ENCODE measurements at regions not wholly inside any gene's neighbourhood (a gene's known extent, or its start where the extent isn't known, plus 50 kb on each side); places are given as distances from the start of the nearest gene placed in this dataset.
A peak's percentile ranks its signal among the peaks of the same experiment; 100 is the strongest.

GRCh38 chr3:132084982-132085381 is 50.2 kb upstream of the CPNE4 start:
- FAIRE-seq (no peak), ATAC-seq (no peak), DNase-seq (ENCODE audit: low read depth in 1 of 2, low spot score in 1 of 2) (no peak)
- H3K4me2 ChIP-seq = peak overlapping the region; percentile 82
- no peak overlapping the region for H3K4me3 ChIP-seq
- ChIA-PET CTCF (interaction anchor here (0.7 to 2.2 kb wide), 3 partner anchors 9 to 94 kb away, joined by 3 to 7 read pairs (median 5); no protein-coding TSS in a partner anchor), POLR2A (interaction anchor here (2.2 kb wide), 1 partner anchor 51 kb away, joined by 7 read pairs; no protein-coding TSS in a partner anchor)
- no peaks in the 10 kb centered on the region for H3K9me3 ChIP-seq
- peaks cover 41% of the 10 kb centered on the region for H3K4me1 ChIP-seq
- peak overlapping the region; percentile 86 to 92 for H3K27ac ChIP-seq
- TF ChIP-seq FOSL2 (IDR thresholded peaks at IDR 0.05) (no peak), FOSL2 (CRISPR knock-in tag; IDR thresholded peaks at IDR 0.05) (no peak; the same call in 1 of the 2 replicates), HDAC2 (IDR thresholded peaks at IDR 0.05) (no peak), EHMT2 (IDR thresholded peaks at IDR 0.05; ENCODE audit: low read depth) (no peak), SMC3 (IDR thresholded peaks at IDR 0.05) (no peak), ATOH8 (CRISPR knock-in tag; IDR thresholded peaks at IDR 0.05; ENCODE audit: low read depth) (no peak), NR3C1 (IDR thresholded peaks at IDR 0.05) (no peak), MAZ (IDR thresholded peaks at IDR 0.05; ENCODE audit: borderline replicate concordance, low read depth, low read length) (no peak), JUN (IDR thresholded peaks at IDR 0.05) (no peak), MYC (IDR thresholded peaks at IDR 0.05; ENCODE audit: borderline replicate concordance, low read length) (no peak), MAX (IDR thresholded peaks at IDR 0.05) (no peak), RFX5 (IDR thresholded peaks at IDR 0.05) (no peak), CEBPB (IDR thresholded peaks at IDR 0.05) (no peak), SREBF2 (IDR thresholded peaks at IDR 0.05) (no peak)
- TF ChIP-seq, protein P1, sequence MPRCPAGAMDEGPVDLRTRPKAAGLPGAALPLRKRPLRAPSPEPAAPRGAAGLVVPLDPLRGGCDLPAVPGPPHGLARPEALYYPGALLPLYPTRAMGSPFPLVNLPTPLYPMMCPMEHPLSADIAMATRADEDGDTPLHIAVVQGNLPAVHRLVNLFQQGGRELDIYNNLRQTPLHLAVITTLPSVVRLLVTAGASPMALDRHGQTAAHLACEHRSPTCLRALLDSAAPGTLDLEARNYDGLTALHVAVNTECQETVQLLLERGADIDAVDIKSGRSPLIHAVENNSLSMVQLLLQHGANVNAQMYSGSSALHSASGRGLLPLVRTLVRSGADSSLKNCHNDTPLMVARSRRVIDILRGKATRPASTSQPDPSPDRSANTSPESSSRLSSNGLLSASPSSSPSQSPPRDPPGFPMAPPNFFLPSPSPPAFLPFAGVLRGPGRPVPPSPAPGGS (IDR thresholded peaks at IDR 0.05) = no peak

GRCh38 chr3:132087356-132087755 is 52.5 kb upstream of the CPNE4 start:
- Histone ChIP-seq H3K4me2 (no peak overlapping the region), H3K4me1 (peaks cover 33% of the 10 kb centered on the region), H3K9me3 (no peaks in the 10 kb centered on the region), H3K4me3 (no peak overlapping the region), H3K27ac (peak overlapping the region in 1 of 2 experiments; percentile 59; a peak in 2 of 6 replicates)
- DNase-seq (ENCODE audit: low read depth in 1 of 2, low spot score in 1 of 2) (no peak), FAIRE-seq (no peak), ATAC-seq (no peak)
- CTCF ChIA-PET = interaction anchor here (0.6 kb wide), 1 partner anchor 233 kb away, joined by 3 read pairs; no protein-coding TSS in a partner anchor
- WGBS (ENCODE audit: missing lambda C conversion rate) = 68% methylated on average over 1 of the region's 1 CpG
- POLR2A ChIA-PET = no interaction called here
- TF ChIP-seq RAD21 (conservative IDR thresholded peaks at IDR 0.05 in 1 of 2, IDR thresholded peaks at IDR 0.05 in 1 of 2) (no peak), MYC (IDR thresholded peaks at IDR 0.05; ENCODE audit: borderline replicate concordance, low read length) (no peak), EP300 (IDR thresholded peaks at IDR 0.05) (no peak), EHF (CRISPR knock-in tag; IDR thresholded peaks at IDR 0.05) (no peak), NR3C1 (IDR thresholded peaks at IDR 0.05) (no peak), PHF8 (IDR thresholded peaks at IDR 0.05; ENCODE audit: borderline replicate concordance, low read depth) (no peak), PBX3 (IDR thresholded peaks at IDR 0.05) (no peak), RFX5 (IDR thresholded peaks at IDR 0.05) (no peak), HOXA7 (CRISPR knock-in tag; IDR thresholded peaks at IDR 0.05) (no peak), ELK1 (IDR thresholded peaks at IDR 0.05; ENCODE audit: low read depth, low read length) (no peak), USF2 (IDR thresholded peaks at IDR 0.05) (no peak), TFCP2L1 (CRISPR knock-in tag; IDR thresholded peaks at IDR 0.05) (no peak), RARB (CRISPR knock-in tag; IDR thresholded peaks at IDR 0.05) (no peak), KDM1A (IDR thresholded peaks at IDR 0.05; ENCODE audit: low read depth) (no peak), CHD4 (IDR thresholded peaks at IDR 0.05; ENCODE audit: borderline replicate concordance) (no peak), HEYL (CRISPR knock-in tag; IDR thresholded peaks at IDR 0.05) (no peak)
- TF ChIP-seq, protein P2, sequence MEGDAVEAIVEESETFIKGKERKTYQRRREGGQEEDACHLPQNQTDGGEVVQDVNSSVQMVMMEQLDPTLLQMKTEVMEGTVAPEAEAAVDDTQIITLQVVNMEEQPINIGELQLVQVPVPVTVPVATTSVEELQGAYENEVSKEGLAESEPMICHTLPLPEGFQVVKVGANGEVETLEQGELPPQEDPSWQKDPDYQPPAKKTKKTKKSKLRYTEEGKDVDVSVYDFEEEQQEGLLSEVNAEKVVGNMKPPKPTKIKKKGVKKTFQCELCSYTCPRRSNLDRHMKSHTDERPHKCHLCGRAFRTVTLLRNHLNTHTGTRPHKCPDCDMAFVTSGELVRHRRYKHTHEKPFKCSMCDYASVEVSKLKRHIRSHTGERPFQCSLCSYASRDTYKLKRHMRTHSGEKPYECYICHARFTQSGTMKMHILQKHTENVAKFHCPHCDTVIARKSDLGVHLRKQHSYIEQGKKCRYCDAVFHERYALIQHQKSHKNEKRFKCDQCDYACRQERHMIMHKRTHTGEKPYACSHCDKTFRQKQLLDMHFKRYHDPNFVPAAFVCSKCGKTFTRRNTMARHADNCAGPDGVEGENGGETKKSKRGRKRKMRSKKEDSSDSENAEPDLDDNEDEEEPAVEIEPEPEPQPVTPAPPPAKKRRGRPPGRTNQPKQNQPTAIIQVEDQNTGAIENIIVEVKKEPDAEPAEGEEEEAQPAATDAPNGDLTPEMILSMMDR (IDR thresholded peaks at IDR 0.05) = no peak
- TF ChIP-seq, protein P3, sequence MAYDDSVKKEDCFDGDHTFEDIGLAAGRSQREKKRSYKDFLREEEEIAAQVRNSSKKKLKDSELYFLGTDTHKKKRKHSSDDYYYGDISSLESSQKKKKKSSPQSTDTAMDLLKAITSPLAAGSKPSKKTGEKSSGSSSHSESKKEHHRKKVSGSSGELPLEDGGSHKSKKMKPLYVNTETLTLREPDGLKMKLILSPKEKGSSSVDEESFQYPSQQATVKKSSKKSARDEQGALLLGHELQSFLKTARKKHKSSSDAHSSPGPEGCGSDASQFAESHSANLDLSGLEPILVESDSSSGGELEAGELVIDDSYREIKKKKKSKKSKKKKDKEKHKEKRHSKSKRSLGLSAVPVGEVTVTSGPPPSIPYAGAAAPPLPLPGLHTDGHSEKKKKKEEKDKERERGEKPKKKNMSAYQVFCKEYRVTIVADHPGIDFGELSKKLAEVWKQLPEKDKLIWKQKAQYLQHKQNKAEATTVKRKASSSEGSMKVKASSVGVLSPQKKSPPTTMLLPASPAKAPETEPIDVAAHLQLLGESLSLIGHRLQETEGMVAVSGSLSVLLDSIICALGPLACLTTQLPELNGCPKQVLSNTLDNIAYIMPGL (CRISPR knock-in tag; IDR thresholded peaks at IDR 0.05; ENCODE audit: borderline replicate concordance) = no peak

Data from A549 (cell line).